ENCODE measurements at regions not wholly inside any gene's neighbourhood (a gene's known extent, or its start where the extent isn't known, plus 50 kb on each side); places are given as distances from the start of the nearest gene placed in this dataset.

DNA sequence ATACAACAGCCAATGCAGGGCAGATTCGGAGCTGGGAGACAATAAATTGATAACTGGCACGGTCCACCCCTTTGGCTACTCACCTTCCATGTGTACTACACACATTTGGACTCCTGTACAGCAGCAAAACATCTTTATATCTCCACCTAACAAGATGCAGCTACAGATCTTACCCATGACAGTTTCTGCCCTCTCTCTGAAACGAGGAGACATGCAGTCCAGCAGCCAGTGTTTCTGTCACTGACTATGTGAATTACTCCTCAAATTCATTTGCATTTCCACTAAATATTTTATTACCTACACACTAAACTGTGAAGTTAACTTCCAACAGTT, 58.7 kb upstream of the BEGAIN start:
- no peak for TF ChIP-seq POLR2A (IDR thresholded peaks at IDR 0.05)
- TF ChIP-seq, protein P1, sequence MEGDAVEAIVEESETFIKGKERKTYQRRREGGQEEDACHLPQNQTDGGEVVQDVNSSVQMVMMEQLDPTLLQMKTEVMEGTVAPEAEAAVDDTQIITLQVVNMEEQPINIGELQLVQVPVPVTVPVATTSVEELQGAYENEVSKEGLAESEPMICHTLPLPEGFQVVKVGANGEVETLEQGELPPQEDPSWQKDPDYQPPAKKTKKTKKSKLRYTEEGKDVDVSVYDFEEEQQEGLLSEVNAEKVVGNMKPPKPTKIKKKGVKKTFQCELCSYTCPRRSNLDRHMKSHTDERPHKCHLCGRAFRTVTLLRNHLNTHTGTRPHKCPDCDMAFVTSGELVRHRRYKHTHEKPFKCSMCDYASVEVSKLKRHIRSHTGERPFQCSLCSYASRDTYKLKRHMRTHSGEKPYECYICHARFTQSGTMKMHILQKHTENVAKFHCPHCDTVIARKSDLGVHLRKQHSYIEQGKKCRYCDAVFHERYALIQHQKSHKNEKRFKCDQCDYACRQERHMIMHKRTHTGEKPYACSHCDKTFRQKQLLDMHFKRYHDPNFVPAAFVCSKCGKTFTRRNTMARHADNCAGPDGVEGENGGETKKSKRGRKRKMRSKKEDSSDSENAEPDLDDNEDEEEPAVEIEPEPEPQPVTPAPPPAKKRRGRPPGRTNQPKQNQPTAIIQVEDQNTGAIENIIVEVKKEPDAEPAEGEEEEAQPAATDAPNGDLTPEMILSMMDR (IDR thresholded peaks at IDR 0.05), result no peak
